Erythroblast (primary cell): ENCODE measurements at regions not wholly inside any gene's neighbourhood (a gene's known extent, or its start where the extent isn't known, plus 50 kb on each side); places are given as distances from the start of the nearest gene placed in this dataset.

ENCODE experiments used
- GATA1 ChIP-seq: IDR thresholded peaks from 2 replicates; pipeline ENCODE4 v1.6.1; 2011; ENCODE audit warnings: low read depth, mild to moderate bottlenecking, control low read depth, low read length, moderate library complexity
- POLR2A ChIP-seq: IDR thresholded peaks from 2 replicates; pipeline ENCODE4 v1.6.1; 2011; ENCODE audit warnings: mild to moderate bottlenecking, low read length

DNA sequence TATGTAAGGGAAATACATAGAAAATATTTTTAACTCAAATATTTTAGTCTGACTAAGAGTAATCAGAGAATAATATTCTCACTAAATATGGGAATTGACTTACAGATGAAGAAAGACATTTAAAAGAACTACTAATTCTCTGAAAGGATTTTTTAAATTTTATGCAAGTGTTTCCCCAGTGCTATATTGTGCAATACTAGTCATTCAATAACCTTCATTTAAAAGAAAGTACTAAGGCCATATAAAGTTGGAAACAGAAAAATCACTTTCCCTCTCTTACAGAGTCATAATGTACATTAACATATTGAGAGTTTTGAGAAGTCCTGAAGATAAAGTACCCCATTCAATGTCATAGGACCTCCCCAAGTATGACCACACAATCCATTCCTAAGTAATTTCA lies 584.6 kb upstream of the ACVR2A start:
- no peak for TF ChIP-seq POLR2A
- TF ChIP-seq GATA1: no peak
